GM10248 (cell line): ENCODE measurements at regions not wholly inside any gene's neighbourhood (a gene's known extent, or its start where the extent isn't known, plus 50 kb on each side); places are given as distances from the start of the nearest gene placed in this dataset.
"Not testable (repeated sequence)": the region's sequence is repeated elsewhere in the genome, so short reads cannot be mapped to it uniquely, and the experiment has no call there.

ENCODE experiments used
- CTCF ChIA-PET: fragments of 300-600 bp; sonication (Branson Sonifier 250); formaldehyde crosslinking; extraction: SDS; loops from one replicate; lab custom pipeline; 2021; ENCODE audit warnings: antibody characterized with exemption; lab: Yijun Ruan, JAX
- POLR2A ChIA-PET: fragments of 350-650 bp; sonication (Branson Sonifier 250); formaldehyde crosslinking; extraction: SDS; loops from one replicate; lab custom pipeline; 2020; ENCODE audit warnings: antibody characterized with exemption; lab: Yijun Ruan, JAX
- DNase-seq: peaks from one replicate; pipeline ENCODE4 v3.0.0; 2012; ENCODE audit errors: extremely low spot score
- CTCF ChIP-seq: IDR thresholded peaks from 2 replicates; pipeline ENCODE4 v1.5.1; 2012; ENCODE audit warnings: mild to moderate bottlenecking, low read depth; ENCODE audit errors: extremely low read depth, missing control alignments, control extremely low read depth

- no peak for DNase-seq
- CTCF ChIA-PET, result no interaction called here
- TF ChIP-seq CTCF, result no peak
- POLR2A ChIA-PET, result no interaction called here
Observed at GRCh38 chr5:179452356-179453230, 97.8 kb upstream of the RUFY1 start.

- CTCF ChIA-PET, result no interaction called here
- no peak for DNase-seq
- TF ChIP-seq CTCF, result no peak
- POLR2A ChIA-PET, result no interaction called here
Observed at GRCh38 chr5:179451828-179452196, 98.5 kb upstream of the RUFY1 start.

GRCh38 chr5:179451114-179451827 is 99.1 kb upstream of the RUFY1 start:
- ChIA-PET POLR2A (no interaction called here), CTCF (no interaction called here)
- TF ChIP-seq CTCF, result no peak
- DNase-seq, result no peak

GRCh38 chr5:179449950-179450349 is 100.4 kb upstream of the RUFY1 start:
- DNase-seq, CTCF ChIA-PET, POLR2A ChIA-PET: not testable (repeated sequence)

GRCh38 chr5:179448282-179448681 is 102.1 kb upstream of the RUFY1 start:
- DNase-seq, CTCF ChIA-PET, POLR2A ChIA-PET: not testable (repeated sequence)

- POLR2A ChIA-PET, CTCF ChIA-PET, DNase-seq: not testable (repeated sequence)
Observed at GRCh38 chr5:179442289-179442688, 97.0 kb upstream of the ADAMTS2 start.

GRCh38 chr5:179439181-179439985 is 94.1 kb upstream of the ADAMTS2 start:
- DNase-seq, result no peak
- ChIA-PET POLR2A (no interaction called here), CTCF (no interaction called here)
- TF ChIP-seq CTCF, result no peak

- TF ChIP-seq CTCF, result no peak
- no peak for DNase-seq
- ChIA-PET CTCF (no interaction called here), POLR2A (no interaction called here)
Observed at GRCh38 chr5:179438461-179438860, 93.2 kb upstream of the ADAMTS2 start.
